Stimulated activated naive CD8-positive, alpha-beta T cell treated with anti-CD3 and anti-CD28 coated beads, Interleukin-15, amount 100 ng/mL, for 72 hours (primary cell): ENCODE measurements at regions not wholly inside any gene's neighbourhood (a gene's known extent, or its start where the extent isn't known, plus 50 kb on each side); places are given as distances from the start of the nearest gene placed in this dataset.

ENCODE experiments used
- ATAC-seq: fragments of 150-1000 bp; cut with Tn5 transposase; 2 replicates; pipeline ENCODE4 v1.10.0; 2021; ENCODE audit warnings: mild to moderate bottlenecking, moderate library complexity
- DNase-seq, 2 donors: peaks; one replicate each; pipeline ENCODE4 v3.0.0; 2021 to 2022
- H3K27ac Mint-ChIP-seq, 2 donors: one replicate each; pipeline ENCODE4 v1.8.0; 2022; ENCODE audit warnings: mild to moderate bottlenecking in 2 of 2, mixed read lengths in 2 of 2, moderate library complexity in 2 of 2
- H3K27me3 Mint-ChIP-seq: one replicate; pipeline ENCODE4 v1.8.0; 2022; ENCODE audit warnings: mixed read lengths
- H3K4me1 Mint-ChIP-seq: one replicate; pipeline ENCODE4 v1.8.0; 2022; ENCODE audit warnings: mild to moderate bottlenecking, mixed read lengths
- H3K4me3 Mint-ChIP-seq, 2 donors: one replicate each; pipeline ENCODE4 v1.8.0; 2022; ENCODE audit warnings: mild to moderate bottlenecking in 2 of 2, mixed read lengths in 2 of 2, moderate library complexity in 1 of 2
- H3K9me3 Mint-ChIP-seq, 2 donors: one replicate each; pipeline ENCODE4 v1.8.0; 2022; ENCODE audit warnings: mixed read lengths in 2 of 2

GRCh38 chr11:70719516-70719915 lies 321.2 kb downstream of the CTTN start:
- ATAC-seq (no peak), DNase-seq (no peak)
- Mint-ChIP-seq H3K4me3 (no peak overlapping the region), H3K4me1 (no peaks in the 10 kb centered on the region), H3K27ac (no peak overlapping the region), H3K9me3 (no peaks in the 10 kb centered on the region), H3K27me3 (peaks cover 30% of the 10 kb centered on the region)

GRCh38 chr11:70720281-70720680 lies 322.0 kb downstream of the CTTN start:
- Mint-ChIP-seq H3K27me3 (peaks cover 29% of the 10 kb centered on the region), H3K9me3 (no peaks in the 10 kb centered on the region), H3K4me1 (no peaks in the 10 kb centered on the region), H3K4me3 (no peak overlapping the region), H3K27ac (no peak overlapping the region)
- DNase-seq: no peak
- no peak for ATAC-seq

DNA sequence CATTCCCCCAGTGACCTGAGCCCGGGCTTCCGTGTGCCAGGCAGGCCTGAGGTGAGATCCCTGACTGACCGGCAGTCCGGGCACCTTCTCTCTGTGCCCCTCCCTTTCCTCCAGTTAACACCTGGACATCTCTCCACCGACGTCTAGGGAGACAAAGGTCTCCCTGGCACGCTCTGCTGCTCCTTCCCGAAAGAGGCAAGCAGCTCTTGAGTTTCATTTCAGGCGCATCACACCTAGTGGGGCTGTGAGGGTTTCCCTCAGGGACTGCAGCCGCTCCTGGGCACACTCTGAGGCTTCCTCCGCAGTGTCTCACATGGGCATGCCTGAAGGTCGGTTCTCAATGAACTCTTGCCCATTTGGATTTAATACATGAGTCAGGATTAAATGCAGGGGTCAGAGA lies 322.7 kb downstream of the CTTN start:
- Mint-ChIP-seq H3K9me3 (no peaks in the 10 kb centered on the region), H3K27me3 (peaks cover 29% of the 10 kb centered on the region), H3K4me3 (no peak overlapping the region), H3K4me1 (no peaks in the 10 kb centered on the region), H3K27ac (no peak overlapping the region)
- ATAC-seq (no peak), DNase-seq (no peak)

- no peaks in the 10 kb centered on the region for H3K4me1 Mint-ChIP-seq
- ATAC-seq: no peak
Measured at GRCh38 chr11:70725278-70725677, 326.9 kb downstream of the CTTN start.

GRCh38 chr11:70725739-70726138 lies 327.4 kb downstream of the CTTN start:
- Mint-ChIP-seq H3K4me3 (no peak overlapping the region), H3K4me1 (no peaks in the 10 kb centered on the region), H3K27me3 (peaks cover 12% of the 10 kb centered on the region), H3K27ac (no peak overlapping the region), H3K9me3 (no peaks in the 10 kb centered on the region)
- no peak for ATAC-seq
- no peak for DNase-seq

More at GRCh38 chr11:70725278-70725677, 326.9 kb downstream of the CTTN start:
- no peak for DNase-seq
- H3K27me3 Mint-ChIP-seq: peaks cover 12% of the 10 kb centered on the region
- no peak overlapping the region for H3K4me3 Mint-ChIP-seq
- H3K27ac Mint-ChIP-seq: no peak overlapping the region
- H3K9me3 Mint-ChIP-seq: no peaks in the 10 kb centered on the region

- Mint-ChIP-seq H3K4me3 (no peak overlapping the region), H3K9me3 (no peaks in the 10 kb centered on the region), H3K27ac (no peak overlapping the region), H3K4me1 (no peaks in the 10 kb centered on the region), H3K27me3 (peaks cover 12% of the 10 kb centered on the region)
- DNase-seq (no peak), ATAC-seq (no peak)
Measured at GRCh38 chr11:70727021-70727420, 328.7 kb downstream of the CTTN start.

- DNase-seq (no peak), ATAC-seq (no peak)
- H3K27me3 Mint-ChIP-seq: peaks cover 12% of the 10 kb centered on the region
- H3K27ac Mint-ChIP-seq: no peak overlapping the region
- no peak overlapping the region for H3K4me3 Mint-ChIP-seq
- H3K9me3 Mint-ChIP-seq: no peaks in the 10 kb centered on the region
- no peaks in the 10 kb centered on the region for H3K4me1 Mint-ChIP-seq
Measured at GRCh38 chr11:70727899-70728620, 329.7 kb downstream of the CTTN start.

GRCh38 chr11:70729949-70730348 lies 331.6 kb downstream of the CTTN start:
- no peaks in the 10 kb centered on the region for H3K9me3 Mint-ChIP-seq
- no peak overlapping the region for H3K4me3 Mint-ChIP-seq
- H3K27ac Mint-ChIP-seq: no peak overlapping the region
- no peaks in the 10 kb centered on the region for H3K27me3 Mint-ChIP-seq
- H3K4me1 Mint-ChIP-seq: no peaks in the 10 kb centered on the region
- no peak for ATAC-seq
- no peak for DNase-seq

DNA sequence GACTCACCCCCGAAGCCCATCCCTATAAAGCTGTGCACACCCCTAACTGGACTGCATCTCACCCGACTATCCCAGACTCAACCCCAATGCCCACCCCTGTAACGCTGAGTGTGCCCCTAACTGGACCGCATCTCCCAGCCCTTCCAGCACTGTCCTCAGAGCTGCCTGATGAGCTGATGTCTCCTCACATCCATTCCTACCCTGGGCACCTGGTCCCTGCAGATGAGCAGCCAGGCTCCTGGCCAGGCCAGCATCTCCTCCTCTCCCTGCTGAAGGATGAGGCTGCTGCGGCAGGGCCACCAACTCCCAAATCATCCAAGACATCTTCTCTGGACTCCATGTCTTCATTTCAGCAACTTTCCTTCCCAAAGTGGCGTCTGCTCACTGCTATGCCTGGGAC lies 332.1 kb downstream of the CTTN start:
- Mint-ChIP-seq H3K4me3 (no peak overlapping the region), H3K9me3 (no peaks in the 10 kb centered on the region), H3K27ac (no peak overlapping the region), H3K4me1 (no peaks in the 10 kb centered on the region), H3K27me3 (no peaks in the 10 kb centered on the region)
- DNase-seq (no peak), ATAC-seq (no peak)

DNA sequence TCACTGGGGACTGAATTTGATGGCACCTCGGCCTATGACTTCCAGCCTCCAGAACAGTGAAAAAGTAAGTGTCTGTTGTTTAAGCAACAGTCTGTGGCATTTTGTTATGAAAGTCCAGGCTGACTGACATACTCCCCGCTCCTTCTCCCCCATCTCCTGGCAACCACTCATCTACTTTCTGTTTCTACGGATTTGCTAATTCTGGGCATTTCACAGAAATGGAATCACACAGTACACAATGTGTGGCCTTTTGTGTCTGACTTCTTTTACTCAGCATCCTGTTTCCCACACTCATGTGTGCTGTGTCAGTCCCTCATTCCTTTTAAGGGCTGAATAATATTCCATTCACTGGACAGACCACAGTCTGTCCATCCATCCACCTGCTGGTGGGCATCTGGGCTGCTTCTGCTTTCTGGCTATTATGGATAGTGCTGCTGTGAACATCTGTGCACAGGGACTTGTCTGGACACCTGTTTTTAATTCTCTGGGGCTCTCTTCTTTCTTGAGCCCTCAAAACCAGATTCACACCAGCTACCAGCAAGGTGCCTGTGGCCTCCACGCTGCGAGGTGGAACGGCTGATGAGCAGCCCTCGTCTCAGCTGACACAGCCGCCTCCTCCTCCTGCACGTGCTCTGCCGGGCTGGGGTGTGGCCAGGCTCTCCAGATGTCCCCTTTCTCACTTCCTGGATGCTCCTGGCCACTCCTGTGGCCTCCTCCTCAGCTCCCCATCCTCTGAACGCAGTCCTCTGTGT lies 333.1 kb downstream of the CTTN start:
- no peaks in the 10 kb centered on the region for H3K27me3 Mint-ChIP-seq
- no peaks in the 10 kb centered on the region for H3K9me3 Mint-ChIP-seq
- no peak for ATAC-seq
- H3K4me1 Mint-ChIP-seq: no peaks in the 10 kb centered on the region
- H3K4me3 Mint-ChIP-seq: no peak overlapping the region
- no peak overlapping the region for H3K27ac Mint-ChIP-seq
- no peak for DNase-seq

GRCh38 chr11:70732023-70732880 lies 333.9 kb downstream of the CTTN start:
- Mint-ChIP-seq H3K4me3 (no peak overlapping the region), H3K27ac (peak overlapping the region in 1 of 2 donors; percentile 44), H3K4me1 (no peaks in the 10 kb centered on the region), H3K9me3 (no peaks in the 10 kb centered on the region), H3K27me3 (no peaks in the 10 kb centered on the region)
- DNase-seq: no peak
- no peak for ATAC-seq

DNA sequence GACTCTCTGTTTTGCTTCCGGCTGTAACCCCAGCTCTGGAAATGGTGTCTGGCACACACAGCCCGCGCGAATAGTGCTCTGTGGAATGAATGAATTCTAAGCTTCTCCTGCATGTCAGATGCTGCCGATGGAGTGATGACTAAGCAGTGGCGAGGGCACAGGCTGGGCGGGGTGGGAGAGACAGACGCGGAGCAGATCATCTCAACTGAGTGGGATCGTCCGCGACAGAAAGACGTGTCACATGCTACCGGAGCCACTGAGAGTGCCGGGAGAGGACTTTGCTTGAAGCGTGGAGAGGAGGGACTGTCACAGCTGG lies 334.5 kb downstream of the CTTN start:
- Mint-ChIP-seq H3K4me3 (no peak overlapping the region), H3K4me1 (no peaks in the 10 kb centered on the region), H3K27me3 (no peaks in the 10 kb centered on the region), H3K27ac (peak overlapping the region in 1 of 2 donors; percentile 44), H3K9me3 (no peaks in the 10 kb centered on the region)
- ATAC-seq: no peak
- no peak for DNase-seq

DNA sequence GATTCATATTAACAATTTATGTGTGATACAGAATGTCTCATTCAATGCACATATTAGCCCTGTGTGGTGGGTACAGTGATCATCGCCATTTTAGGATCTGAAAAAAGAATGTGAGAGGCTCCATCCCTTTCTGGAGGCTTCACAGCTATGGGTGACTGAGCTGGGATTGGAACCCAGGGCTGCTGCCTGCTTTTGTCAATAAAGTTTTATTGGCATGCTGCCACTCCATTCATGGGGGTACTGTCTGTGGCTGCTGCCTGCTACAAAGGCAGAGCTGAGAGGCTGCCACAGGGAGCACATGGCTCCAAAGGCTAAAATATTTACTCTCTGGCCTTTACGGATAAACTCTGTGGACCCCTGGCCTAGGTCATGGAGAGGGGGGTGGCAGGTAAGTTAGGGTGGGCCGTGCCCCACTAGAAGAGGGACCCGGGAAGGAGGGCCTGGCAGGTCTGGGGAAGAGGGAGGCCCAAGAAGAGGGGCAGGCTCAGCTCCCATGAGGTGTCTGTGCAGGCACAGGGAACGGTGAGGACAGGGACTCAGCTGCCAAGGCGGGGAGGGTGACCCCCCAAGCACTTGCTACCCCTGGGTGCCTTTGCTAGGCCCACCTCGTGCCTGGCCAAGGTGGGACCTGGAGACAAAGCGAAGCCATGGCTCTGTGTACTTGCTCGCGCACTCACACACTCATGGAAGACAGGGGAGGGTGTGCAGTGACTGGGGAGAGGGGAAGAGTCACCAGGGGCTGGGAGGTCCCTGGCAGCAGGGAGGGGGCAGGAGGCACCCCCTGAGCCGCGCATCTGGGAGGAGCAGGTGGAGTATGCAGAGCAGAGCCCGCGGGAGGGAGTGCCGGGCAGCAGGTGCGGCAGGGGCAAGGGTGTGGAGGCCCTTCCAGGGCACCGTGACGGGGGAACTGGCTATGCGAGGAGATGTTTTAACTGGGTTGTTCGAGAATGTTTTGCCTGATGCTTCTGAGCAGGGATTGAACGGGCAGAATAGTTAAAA lies 335.3 kb downstream of the CTTN start:
- DNase-seq (no peak), ATAC-seq (no peak)
- Mint-ChIP-seq H3K4me1 (no peaks in the 10 kb centered on the region), H3K4me3 (no peak overlapping the region), H3K27ac (peak overlapping the region in 1 of 2 donors; percentile 54), H3K27me3 (no peaks in the 10 kb centered on the region), H3K9me3 (no peaks in the 10 kb centered on the region)

- ATAC-seq: no peak
- no peaks in the 10 kb centered on the region for H3K27me3 Mint-ChIP-seq
- no peak overlapping the region for H3K27ac Mint-ChIP-seq
Measured at GRCh38 chr11:70734379-70734778, 336.1 kb downstream of the CTTN start.

GRCh38 chr11:70734911-70735310 lies 336.6 kb downstream of the CTTN start:
- H3K4me1 Mint-ChIP-seq: no peaks in the 10 kb centered on the region
- H3K27me3 Mint-ChIP-seq: no peaks in the 10 kb centered on the region
- no peak for ATAC-seq
- H3K27ac Mint-ChIP-seq: no peak overlapping the region
- H3K9me3 Mint-ChIP-seq: no peaks in the 10 kb centered on the region
- DNase-seq: no peak
- no peak overlapping the region for H3K4me3 Mint-ChIP-seq

More at GRCh38 chr11:70734379-70734778, 336.1 kb downstream of the CTTN start:
- no peak for DNase-seq
- Mint-ChIP-seq H3K4me3 (no peak overlapping the region), H3K9me3 (no peaks in the 10 kb centered on the region), H3K4me1 (no peaks in the 10 kb centered on the region)
